ENCODE measurements at regions not wholly inside any gene's neighbourhood (a gene's known extent, or its start where the extent isn't known, plus 50 kb on each side); places are given as distances from the start of the nearest gene placed in this dataset.
"Not testable (repeated sequence)": the region's sequence is repeated elsewhere in the genome, so short reads cannot be mapped to it uniquely, and the experiment has no call there.

DNA sequence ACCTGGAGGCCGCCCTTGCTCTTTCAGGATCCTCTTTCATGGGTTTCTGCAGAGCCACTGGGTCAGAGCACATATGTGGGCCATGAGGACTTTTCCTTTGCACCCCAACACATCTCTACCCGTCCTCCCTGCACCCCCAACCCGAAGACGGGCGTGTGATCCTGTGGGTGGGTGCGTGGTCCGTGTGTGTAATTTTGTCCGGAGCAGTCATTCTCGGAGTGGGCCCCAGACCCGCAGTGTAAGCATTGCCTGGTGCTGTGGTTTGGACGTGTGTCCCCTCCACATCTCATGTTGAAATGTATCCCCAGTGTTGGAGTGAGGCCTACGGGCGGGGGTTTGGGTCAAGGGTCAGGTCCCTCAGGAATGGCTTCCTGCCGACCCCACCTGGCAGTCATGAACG, 203.9 kb upstream of the ZNF469 start:
- TF ChIP-seq, protein P1, sequence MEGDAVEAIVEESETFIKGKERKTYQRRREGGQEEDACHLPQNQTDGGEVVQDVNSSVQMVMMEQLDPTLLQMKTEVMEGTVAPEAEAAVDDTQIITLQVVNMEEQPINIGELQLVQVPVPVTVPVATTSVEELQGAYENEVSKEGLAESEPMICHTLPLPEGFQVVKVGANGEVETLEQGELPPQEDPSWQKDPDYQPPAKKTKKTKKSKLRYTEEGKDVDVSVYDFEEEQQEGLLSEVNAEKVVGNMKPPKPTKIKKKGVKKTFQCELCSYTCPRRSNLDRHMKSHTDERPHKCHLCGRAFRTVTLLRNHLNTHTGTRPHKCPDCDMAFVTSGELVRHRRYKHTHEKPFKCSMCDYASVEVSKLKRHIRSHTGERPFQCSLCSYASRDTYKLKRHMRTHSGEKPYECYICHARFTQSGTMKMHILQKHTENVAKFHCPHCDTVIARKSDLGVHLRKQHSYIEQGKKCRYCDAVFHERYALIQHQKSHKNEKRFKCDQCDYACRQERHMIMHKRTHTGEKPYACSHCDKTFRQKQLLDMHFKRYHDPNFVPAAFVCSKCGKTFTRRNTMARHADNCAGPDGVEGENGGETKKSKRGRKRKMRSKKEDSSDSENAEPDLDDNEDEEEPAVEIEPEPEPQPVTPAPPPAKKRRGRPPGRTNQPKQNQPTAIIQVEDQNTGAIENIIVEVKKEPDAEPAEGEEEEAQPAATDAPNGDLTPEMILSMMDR (IDR thresholded peaks at IDR 0.05), result not testable (repeated sequence)
- TF ChIP-seq POLR2A (IDR thresholded peaks at IDR 0.05), result not testable (repeated sequence)
